Suprapubic skin (tissue), 4 donors: ENCODE measurements at regions not wholly inside any gene's neighbourhood (a gene's known extent, or its start where the extent isn't known, plus 50 kb on each side); places are given as distances from the start of the nearest gene placed in this dataset.

Source experiments
- DNase-seq, 2 donors: peaks; one replicate each; pipeline ENCODE4 v3.0.0-alpha.2; 2019; ENCODE audit warnings: low spot score in 2 of 2
- H3K27ac ChIP-seq: fragments of 200-600 bp; sonication (generic); one replicate; pipeline ENCODE4 v1.5.1; 2019
- H3K27me3 ChIP-seq: fragments of 200-600 bp; sonication (generic); one replicate; pipeline ENCODE4 v1.5.1; 2019
- H3K36me3 ChIP-seq: fragments of 200-600 bp; sonication (generic); one replicate; pipeline ENCODE4 v1.5.1; 2019
- H3K4me1 ChIP-seq: fragments of 200-600 bp; sonication (generic); one replicate; pipeline ENCODE4 v1.5.1; 2019
- H3K4me3 ChIP-seq: fragments of 200-600 bp; sonication (generic); one replicate; pipeline ENCODE4 v1.5.1; 2019; ENCODE audit warnings: mild to moderate bottlenecking
- H3K9me3 ChIP-seq: fragments of 200-600 bp; sonication (generic); one replicate; pipeline ENCODE4 v1.5.1; 2019
- CTCF ChIP-seq, 2 donors: fragments of 200-600 bp in 1 of 2; fragments of 450-650 bp in 1 of 2; sonication (generic) in 1 of 2; IDR thresholded peaks; one replicate each; pipeline ENCODE4 v1.5.1; 2016 to 2019; ENCODE audit warnings: antibody characterized with exemption in 2 of 2, mild to moderate bottlenecking in 1 of 2, moderate library complexity in 1 of 2
- EP300 ChIP-seq: sonication (generic); formaldehyde crosslinking; IDR thresholded peaks from one replicate; pipeline ENCODE4 v1.6.1; 2017; ENCODE audit warnings: antibody characterized with exemption
- POLR2A ChIP-seq, 2 donors: fragments of 450-650 bp; IDR thresholded peaks; one replicate each; pipeline ENCODE4 v1.6.1; 2017; ENCODE audit warnings: antibody characterized with exemption in 2 of 2, mild to moderate bottlenecking in 2 of 2, moderate library complexity in 2 of 2
- POLR2AphosphoS5 ChIP-seq, 3 donors: sonication (generic); formaldehyde crosslinking; IDR thresholded peaks; one replicate each; pipeline ENCODE4 v1.6.1; 2017; ENCODE audit warnings: antibody characterized with exemption in 3 of 3
- WGBS: methylation state at CpG from one replicate; pipeline ENCODE4 v1.1.5; 2018; 5-methylcytosine and 5-hydroxymethylcytosine counted together

- no peak for DNase-seq
- no peak overlapping the region for H3K4me3 ChIP-seq
- TF ChIP-seq CTCF (IDR thresholded peaks at IDR 0.05) (no peak), POLR2A (IDR thresholded peaks at IDR 0.05) (no peak), POLR2AphosphoS5 (IDR thresholded peaks at IDR 0.05) (no peak)
- WGBS: 92% methylated on average over 5 of the region's 5 CpGs
- H3K27me3 ChIP-seq: no peaks in the 10 kb centered on the region
- no peaks in the 10 kb centered on the region for H3K36me3 ChIP-seq
- H3K27ac ChIP-seq: no peak overlapping the region
- H3K4me1 ChIP-seq: peaks cover 21% of the 10 kb centered on the region
- H3K9me3 ChIP-seq: no peaks in the 10 kb centered on the region
These were observed 134.9 kb upstream of the GLI2 start for GRCh38 chr2:120600786-120601185.

GRCh38 chr2:120601566-120601965 is 134.1 kb upstream of the GLI2 start:
- Histone ChIP-seq H3K9me3 (no peaks in the 10 kb centered on the region), H3K27ac (no peak overlapping the region), H3K4me1 (peaks cover 17% of the 10 kb centered on the region), H3K4me3 (no peak overlapping the region), H3K27me3 (no peaks in the 10 kb centered on the region), H3K36me3 (no peaks in the 10 kb centered on the region)
- 97% methylated on average over 5 of the region's 9 CpGs for WGBS
- TF ChIP-seq POLR2A (IDR thresholded peaks at IDR 0.05): no peak
- no peak for TF ChIP-seq CTCF (IDR thresholded peaks at IDR 0.05)
- TF ChIP-seq EP300: no peak
- no peak for TF ChIP-seq POLR2AphosphoS5 (IDR thresholded peaks at IDR 0.05)
- no peak for DNase-seq

DNA sequence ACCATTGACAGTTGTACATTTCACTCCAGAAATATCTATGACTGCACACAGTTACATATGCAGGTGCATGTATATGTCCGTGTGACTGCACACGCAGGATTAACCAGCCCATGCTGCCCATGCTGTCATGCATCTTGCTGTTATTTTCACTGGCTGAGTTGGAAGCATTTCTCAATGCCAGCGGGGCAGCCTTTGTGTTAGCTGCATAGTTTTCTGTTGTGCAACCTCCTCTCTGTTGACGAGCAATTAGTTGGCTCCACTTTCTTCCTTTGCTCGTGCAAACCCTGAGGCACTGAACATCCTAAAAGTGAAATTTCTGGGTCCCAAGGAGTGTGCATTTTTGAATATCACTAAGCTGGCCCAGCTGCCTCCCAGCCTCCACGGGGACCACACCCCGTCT is 133.4 kb upstream of the GLI2 start:
- no peak for TF ChIP-seq EP300
- no peak for TF ChIP-seq POLR2AphosphoS5 (IDR thresholded peaks at IDR 0.05)
- no peak for TF ChIP-seq CTCF (IDR thresholded peaks at IDR 0.05)
- no peak for TF ChIP-seq POLR2A (IDR thresholded peaks at IDR 0.05)
- no peaks in the 10 kb centered on the region for H3K9me3 ChIP-seq
- no peak overlapping the region for H3K27ac ChIP-seq
- H3K4me3 ChIP-seq: no peak overlapping the region
- H3K4me1 ChIP-seq: peaks cover 19% of the 10 kb centered on the region
- 55% methylated on average over 7 of the region's 7 CpGs for WGBS
- H3K27me3 ChIP-seq: no peaks in the 10 kb centered on the region
- DNase-seq: no peak
- H3K36me3 ChIP-seq: no peaks in the 10 kb centered on the region

- peaks cover 8% of the 10 kb centered on the region for H3K4me1 ChIP-seq
These were observed 130.9 kb upstream of the GLI2 start for GRCh38 chr2:120604767-120605166.

DNA sequence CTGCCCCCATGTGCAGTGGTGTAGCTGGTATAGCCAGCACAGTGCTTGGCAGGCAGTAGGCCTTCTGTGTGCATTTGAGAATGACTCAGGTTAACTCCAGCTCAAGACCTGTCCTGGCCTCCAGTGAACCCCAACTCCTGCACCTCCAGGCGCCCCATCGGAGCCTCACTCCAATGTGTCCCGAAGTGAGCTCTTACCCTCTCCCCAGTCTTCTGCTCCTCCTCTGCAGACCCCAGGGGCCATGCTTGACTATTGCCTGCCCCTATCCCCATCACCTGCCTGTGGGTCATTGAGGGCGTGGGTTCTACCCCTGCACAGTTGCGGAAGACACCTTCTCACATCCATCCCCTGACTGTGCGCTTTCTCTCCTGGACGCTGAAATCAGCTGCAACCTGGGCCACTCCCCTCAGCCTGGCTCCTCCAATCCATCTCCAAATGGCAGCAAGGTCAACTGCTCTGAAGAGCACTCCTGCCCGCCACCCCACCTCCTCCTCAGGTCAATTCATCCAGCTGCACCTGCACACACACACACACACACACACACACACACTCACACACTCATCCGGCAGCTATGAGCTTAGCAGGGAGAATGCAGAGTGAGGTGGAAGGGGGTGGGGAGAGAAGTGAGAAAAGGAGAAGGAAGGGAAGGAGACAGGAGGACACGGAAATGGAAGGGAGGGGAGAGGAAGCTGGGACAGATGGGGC is 130.3 kb upstream of the GLI2 start:
- H3K27me3 ChIP-seq: no peaks in the 10 kb centered on the region
- no peak overlapping the region for H3K4me3 ChIP-seq
- H3K36me3 ChIP-seq: no peaks in the 10 kb centered on the region
- peaks cover 8% of the 10 kb centered on the region for H3K4me1 ChIP-seq
- WGBS: 88% methylated on average over 10 of the region's 10 CpGs
- no peaks in the 10 kb centered on the region for H3K9me3 ChIP-seq
- DNase-seq: no peak
- no peak for TF ChIP-seq CTCF (IDR thresholded peaks at IDR 0.05)
- TF ChIP-seq POLR2A (IDR thresholded peaks at IDR 0.05): no peak
- TF ChIP-seq POLR2AphosphoS5 (IDR thresholded peaks at IDR 0.05): no peak
- no peak for TF ChIP-seq EP300
- no peak overlapping the region for H3K27ac ChIP-seq

More at GRCh38 chr2:120604767-120605166, 130.9 kb upstream of the GLI2 start:
- H3K9me3 ChIP-seq: no peaks in the 10 kb centered on the region
- 93% methylated on average over 6 of the region's 6 CpGs for WGBS
- no peaks in the 10 kb centered on the region for H3K27me3 ChIP-seq
- H3K27ac ChIP-seq: no peak overlapping the region
- H3K4me3 ChIP-seq: no peak overlapping the region
- no peak for DNase-seq
- TF ChIP-seq POLR2A (IDR thresholded peaks at IDR 0.05) (no peak), POLR2AphosphoS5 (IDR thresholded peaks at IDR 0.05) (no peak), EP300 (no peak), CTCF (IDR thresholded peaks at IDR 0.05) (no peak)
- no peaks in the 10 kb centered on the region for H3K36me3 ChIP-seq
